Glomerular endothelial cell (primary cell): ENCODE measurements at regions not wholly inside any gene's neighbourhood (a gene's known extent, or its start where the extent isn't known, plus 50 kb on each side); places are given as distances from the start of the nearest gene placed in this dataset.
A peak's percentile ranks its signal among the peaks of the same experiment; 100 is the strongest.
"Not testable (repeated sequence)": the region's sequence is repeated elsewhere in the genome, so short reads cannot be mapped to it uniquely, and the experiment has no call there.

Experiments
- DNase-seq: peaks from one replicate; pipeline ENCODE4 v3.0.0-alpha.2; 2011; ENCODE audit warnings: low read depth, low spot score; ENCODE audit errors: extremely low read depth

GRCh38 chr1:199551967-199552565 lies 475.4 kb upstream of the NR5A2 start:
- DNase-seq, result peak; percentile 36

GRCh38 chr1:199553104-199553503 lies 474.4 kb upstream of the NR5A2 start:
- no peak for DNase-seq

GRCh38 chr1:199561334-199561733 lies 466.2 kb upstream of the NR5A2 start:
- DNase-seq, result no peak

GRCh38 chr1:199573047-199573446 lies 454.5 kb upstream of the NR5A2 start:
- DNase-seq, result peak; percentile 44

- no peak for DNase-seq
These were observed 452.6 kb upstream of the NR5A2 start for GRCh38 chr1:199574950-199575349.

GRCh38 chr1:199580300-199580699 lies 447.2 kb upstream of the NR5A2 start:
- no peak for DNase-seq

- no peak for DNase-seq
These were observed 442.1 kb upstream of the NR5A2 start for GRCh38 chr1:199585392-199585791.

- no peak for DNase-seq
These were observed 436.8 kb upstream of the NR5A2 start for GRCh38 chr1:199590708-199591107.

GRCh38 chr1:199591468-199591867 lies 436.0 kb upstream of the NR5A2 start:
- no peak for DNase-seq

GRCh38 chr1:199593475-199593874 lies 434.0 kb upstream of the NR5A2 start:
- DNase-seq, result no peak

GRCh38 chr1:199596448-199596847 lies 431.1 kb upstream of the NR5A2 start:
- not testable (repeated sequence) for DNase-seq

- no peak for DNase-seq
These were observed 430.4 kb upstream of the NR5A2 start for GRCh38 chr1:199597152-199597551.

GRCh38 chr1:199608414-199608813 lies 419.1 kb upstream of the NR5A2 start:
- no peak for DNase-seq

- DNase-seq, result no peak
These were observed 414.3 kb upstream of the NR5A2 start for GRCh38 chr1:199612976-199613774.

- DNase-seq, result no peak
These were observed 410.6 kb upstream of the NR5A2 start for GRCh38 chr1:199616947-199617346.

- no peak for DNase-seq
These were observed 408.3 kb upstream of the NR5A2 start for GRCh38 chr1:199619223-199619622.

GRCh38 chr1:199626228-199626627 lies 401.3 kb upstream of the NR5A2 start:
- DNase-seq, result not testable (repeated sequence)

GRCh38 chr1:199629624-199630023 lies 397.9 kb upstream of the NR5A2 start:
- DNase-seq, result no peak

- no peak for DNase-seq
These were observed 388.1 kb upstream of the NR5A2 start for GRCh38 chr1:199639453-199639852.

GRCh38 chr1:199641531-199641930 lies 386.0 kb upstream of the NR5A2 start:
- no peak for DNase-seq

GRCh38 chr1:199644912-199645311 lies 382.6 kb upstream of the NR5A2 start:
- DNase-seq, result no peak

GRCh38 chr1:199646761-199647160 lies 380.7 kb upstream of the NR5A2 start:
- no peak for DNase-seq
